Sigmoid colon (tissue), 6 donors: ENCODE measurements at regions not wholly inside any gene's neighbourhood (a gene's known extent, or its start where the extent isn't known, plus 50 kb on each side); places are given as distances from the start of the nearest gene placed in this dataset.

ENCODE experiments used
- DNase-seq: peaks from one replicate; pipeline ENCODE4 v3.0.0-alpha.2; 2019
- H3K27ac ChIP-seq, 4 donors: fragments of 200-600 bp; sonication (generic); one replicate each; pipeline ENCODE4 v1.5.1; 2016 to 2019; ENCODE audit warnings: mild to moderate bottlenecking in 1 of 4
- H3K27me3 ChIP-seq, 3 donors: fragments of 200-600 bp; sonication (generic); one replicate each; pipeline ENCODE4 v1.5.1; 2019; ENCODE audit warnings: mild to moderate bottlenecking in 1 of 3
- H3K36me3 ChIP-seq, 4 donors: fragments of 200-600 bp; sonication (generic); one replicate each; pipeline ENCODE4 v1.5.1; 2016 to 2019
- H3K4me1 ChIP-seq, 4 donors: fragments of 200-600 bp; sonication (generic); one replicate each; pipeline ENCODE4 v1.5.1; 2017 to 2019
- H3K4me3 ChIP-seq, 4 donors: fragments of 200-600 bp; sonication (generic); one replicate each; pipeline ENCODE4 v1.5.1; 2017 to 2019; ENCODE audit warnings: mild to moderate bottlenecking in 2 of 4, moderate library complexity in 1 of 4
- H3K9me3 ChIP-seq, 4 donors: fragments of 200-600 bp in 3 of 4; sonication (generic) in 3 of 4; one replicate each; pipeline versions ENCODE4 v1.5.1 to v1.6.1; 2013 to 2019
- EP300 ChIP-seq, 4 donors: sonication (generic); formaldehyde crosslinking; IDR thresholded peaks; one replicate each; pipeline ENCODE4 v1.6.1; 2017; ENCODE audit warnings: antibody characterized with exemption in 4 of 4
- POLR2A ChIP-seq, 2 donors: fragments of 450-650 bp; IDR thresholded peaks; one replicate each; pipeline ENCODE4 v1.6.1; 2016; ENCODE audit warnings: antibody characterized with exemption in 2 of 2, mild to moderate bottlenecking in 2 of 2, moderate library complexity in 2 of 2
- POLR2AphosphoS5 ChIP-seq, 4 donors: sonication (generic); formaldehyde crosslinking; IDR thresholded peaks; one replicate each; pipeline ENCODE4 v1.6.1; 2017; ENCODE audit warnings: antibody characterized with exemption in 4 of 4
- WGBS, 2 donors: extraction: QIAGEN DNeasy Blood & Tissue Kit; methylation state at CpG; one replicate each; pipeline ENCODE4 v1.1.7; 2013; 5-methylcytosine and 5-hydroxymethylcytosine counted together
- intact Hi-C: fragments of 100-400 bp; cut with DNase I; formaldehyde crosslinking; loops from one replicate; pipeline ENCODE4 v1.15.1; 2023
- TF ChIP-seq, protein P1 (sequence below), 4 experiments: fragments of 450-650 bp in 3 of 4; fragments of 200-600 bp in 1 of 4; IDR thresholded peaks; one replicate each; pipeline ENCODE4 v1.5.1; 2016 to 2019; ENCODE audit warnings: antibody characterized with exemption in 4 of 4, mild to moderate bottlenecking in 3 of 4, moderate library complexity in 2 of 4
- donor health status: healthy with polysubstance abuse.
- donor health status: healthy.

DNA sequence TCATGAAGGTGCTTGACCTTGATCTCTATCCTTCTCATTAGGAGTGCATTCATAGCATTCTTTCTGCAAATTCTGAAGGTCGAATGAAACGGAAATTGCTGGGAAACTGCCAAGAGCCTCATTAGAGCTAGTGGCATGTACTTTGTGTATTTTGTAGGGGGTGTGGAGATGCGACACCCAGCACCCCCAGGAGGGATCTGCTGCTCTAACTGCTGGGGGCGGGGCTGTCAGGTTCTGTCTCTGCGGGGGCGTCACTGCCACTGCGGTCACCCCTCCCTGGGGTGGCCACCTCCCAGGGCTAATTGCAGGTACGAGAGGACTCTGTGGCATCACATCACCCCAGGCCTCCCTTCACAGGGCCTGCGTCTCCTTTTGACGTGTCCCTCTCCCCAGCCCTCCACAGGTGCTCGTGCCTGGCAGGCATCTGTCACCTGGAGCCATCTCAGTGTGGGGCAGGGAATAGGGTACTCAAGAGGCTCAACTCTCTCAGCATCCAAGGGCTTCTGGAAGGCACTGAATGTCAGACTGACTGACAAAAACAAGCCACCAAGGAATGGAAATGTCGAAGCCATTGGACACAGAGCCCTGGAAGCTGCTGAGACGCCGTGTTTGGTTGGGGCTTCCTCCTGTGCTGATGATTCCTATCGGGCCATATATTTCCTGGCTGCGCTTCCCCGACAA lies 151.1 kb downstream of the ACTR3B start:
- no peaks in the 10 kb centered on the region for H3K36me3 ChIP-seq
- 56 to 65% methylated on average over 17 of the region's 17 CpGs for WGBS, 2 donors
- no peaks in the 10 kb centered on the region for H3K4me1 ChIP-seq
- intact Hi-C loops, result no loop called here
- no peak overlapping the region for H3K4me3 ChIP-seq
- DNase-seq, result no peak
- peaks cover 0 to 10% (median 0%) of the 10 kb centered on the region in 3 donors for H3K27me3 ChIP-seq
- no peak overlapping the region for H3K27ac ChIP-seq
- H3K9me3 ChIP-seq, result no peaks in the 10 kb centered on the region
- TF ChIP-seq, protein P1, sequence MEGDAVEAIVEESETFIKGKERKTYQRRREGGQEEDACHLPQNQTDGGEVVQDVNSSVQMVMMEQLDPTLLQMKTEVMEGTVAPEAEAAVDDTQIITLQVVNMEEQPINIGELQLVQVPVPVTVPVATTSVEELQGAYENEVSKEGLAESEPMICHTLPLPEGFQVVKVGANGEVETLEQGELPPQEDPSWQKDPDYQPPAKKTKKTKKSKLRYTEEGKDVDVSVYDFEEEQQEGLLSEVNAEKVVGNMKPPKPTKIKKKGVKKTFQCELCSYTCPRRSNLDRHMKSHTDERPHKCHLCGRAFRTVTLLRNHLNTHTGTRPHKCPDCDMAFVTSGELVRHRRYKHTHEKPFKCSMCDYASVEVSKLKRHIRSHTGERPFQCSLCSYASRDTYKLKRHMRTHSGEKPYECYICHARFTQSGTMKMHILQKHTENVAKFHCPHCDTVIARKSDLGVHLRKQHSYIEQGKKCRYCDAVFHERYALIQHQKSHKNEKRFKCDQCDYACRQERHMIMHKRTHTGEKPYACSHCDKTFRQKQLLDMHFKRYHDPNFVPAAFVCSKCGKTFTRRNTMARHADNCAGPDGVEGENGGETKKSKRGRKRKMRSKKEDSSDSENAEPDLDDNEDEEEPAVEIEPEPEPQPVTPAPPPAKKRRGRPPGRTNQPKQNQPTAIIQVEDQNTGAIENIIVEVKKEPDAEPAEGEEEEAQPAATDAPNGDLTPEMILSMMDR (IDR thresholded peaks at IDR 0.05), result no peak
- TF ChIP-seq POLR2A (IDR thresholded peaks at IDR 0.05) (no peak), POLR2AphosphoS5 (IDR thresholded peaks at IDR 0.05) (no peak), EP300 (IDR thresholded peaks at IDR 0.05) (no peak)

DNA sequence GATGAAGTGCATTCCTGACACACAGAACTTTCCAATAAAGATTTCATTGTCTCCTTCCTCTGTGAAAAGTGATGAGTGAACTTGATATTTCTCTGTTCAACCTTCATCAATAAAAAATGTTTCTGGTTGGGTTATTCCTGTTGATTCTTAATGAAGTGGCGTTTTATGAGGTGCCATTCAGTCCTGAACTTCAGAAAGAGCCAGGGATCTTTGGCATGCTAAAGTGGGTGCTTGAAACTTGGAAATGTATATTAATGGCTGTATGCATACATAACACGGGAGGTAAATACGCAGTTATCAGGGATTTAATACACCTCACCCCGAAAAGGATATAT lies 151.6 kb downstream of the ACTR3B start:
- H3K36me3 ChIP-seq, result no peaks in the 10 kb centered on the region
- whole genome bisulfite sequencing, 2 donors, result 83 to 92% methylated on average over 4 of the region's 4 CpGs
- H3K9me3 ChIP-seq, result no peaks in the 10 kb centered on the region
- DNase-seq, result no peak
- H3K4me1 ChIP-seq, result no peaks in the 10 kb centered on the region
- intact Hi-C loops, result no loop called here
- no peak overlapping the region for H3K4me3 ChIP-seq
- H3K27ac ChIP-seq, result no peak overlapping the region
- TF ChIP-seq, protein P1 (IDR thresholded peaks at IDR 0.05), result no peak
- TF ChIP-seq POLR2AphosphoS5 (IDR thresholded peaks at IDR 0.05) (no peak), POLR2A (IDR thresholded peaks at IDR 0.05) (no peak)
- H3K27me3 ChIP-seq, result peaks cover 0 to 10% (median 0%) of the 10 kb centered on the region in 3 donors

DNA sequence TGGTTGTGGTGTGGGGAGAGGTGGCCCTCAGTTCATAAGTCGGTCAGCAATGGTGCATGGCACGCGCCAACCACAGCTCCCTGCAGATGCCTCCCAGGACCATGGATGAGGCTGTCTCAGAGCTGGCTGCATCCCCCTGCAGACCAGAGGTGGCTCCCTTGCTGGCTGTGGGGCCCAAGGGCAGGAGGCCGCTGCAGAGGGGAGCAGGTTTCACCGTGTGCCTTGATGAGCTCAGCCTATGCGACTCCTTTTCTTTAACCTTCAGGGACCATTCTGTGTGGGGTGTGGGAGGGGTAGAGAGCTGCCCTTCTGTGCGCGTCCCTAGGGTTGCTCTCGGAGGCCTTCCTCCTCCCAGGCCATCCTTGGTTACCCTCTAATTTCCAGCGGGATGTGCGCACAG lies 152.4 kb downstream of the ACTR3B start:
- H3K4me3 ChIP-seq, result no peak overlapping the region
- TF ChIP-seq POLR2A (IDR thresholded peaks at IDR 0.05) (no peak), POLR2AphosphoS5 (IDR thresholded peaks at IDR 0.05) (no peak), EP300 (IDR thresholded peaks at IDR 0.05) (no peak)
- TF ChIP-seq, protein P1 (IDR thresholded peaks at IDR 0.05), result no peak
- H3K27me3 ChIP-seq, result peaks cover 0 to 10% (median 0%) of the 10 kb centered on the region in 3 donors
- no peaks in the 10 kb centered on the region for H3K4me1 ChIP-seq
- no peaks in the 10 kb centered on the region for H3K9me3 ChIP-seq
- no peak overlapping the region for H3K27ac ChIP-seq
- no peaks in the 10 kb centered on the region for H3K36me3 ChIP-seq
- intact Hi-C loops, result no loop called here
- no peak for DNase-seq
- WGBS, 2 donors, result 89 to 93% methylated on average over 11 of the region's 11 CpGs

DNA sequence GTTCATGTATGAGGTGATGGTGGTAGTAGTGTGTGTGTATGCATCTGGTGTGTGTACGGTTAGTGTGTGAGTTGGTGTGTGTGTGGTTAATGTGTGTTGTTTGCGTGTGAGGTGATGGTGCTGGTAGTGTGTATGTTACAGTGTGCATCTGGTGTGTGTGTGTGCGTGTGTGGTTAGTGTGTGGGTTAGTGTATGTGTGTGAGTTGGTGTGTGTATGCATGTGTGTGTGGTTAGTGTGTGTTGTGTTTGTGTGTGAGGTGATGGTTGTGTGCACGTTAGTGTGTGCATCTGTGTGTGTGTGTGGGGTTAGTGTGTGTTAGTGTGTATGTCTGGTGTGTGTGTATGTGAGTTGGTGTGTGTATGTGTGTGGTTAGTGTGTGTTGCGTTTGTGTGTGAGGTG lies 153.0 kb downstream of the ACTR3B start:
- no peaks in the 10 kb centered on the region for H3K9me3 ChIP-seq
- no peak overlapping the region for H3K27ac ChIP-seq
- TF ChIP-seq POLR2AphosphoS5 (IDR thresholded peaks at IDR 0.05) (no peak), EP300 (IDR thresholded peaks at IDR 0.05) (no peak), POLR2A (IDR thresholded peaks at IDR 0.05) (no peak)
- TF ChIP-seq, protein P1 (IDR thresholded peaks at IDR 0.05), result no peak
- no peak for DNase-seq
- intact Hi-C loops, result no loop called here
- 93 to 95% methylated on average over 5 of the region's 5 CpGs for WGBS, 2 donors
- H3K27me3 ChIP-seq, result peaks cover 0 to 10% (median 0%) of the 10 kb centered on the region in 3 donors
- no peaks in the 10 kb centered on the region for H3K4me1 ChIP-seq
- no peaks in the 10 kb centered on the region for H3K36me3 ChIP-seq
- H3K4me3 ChIP-seq, result no peak overlapping the region

DNA sequence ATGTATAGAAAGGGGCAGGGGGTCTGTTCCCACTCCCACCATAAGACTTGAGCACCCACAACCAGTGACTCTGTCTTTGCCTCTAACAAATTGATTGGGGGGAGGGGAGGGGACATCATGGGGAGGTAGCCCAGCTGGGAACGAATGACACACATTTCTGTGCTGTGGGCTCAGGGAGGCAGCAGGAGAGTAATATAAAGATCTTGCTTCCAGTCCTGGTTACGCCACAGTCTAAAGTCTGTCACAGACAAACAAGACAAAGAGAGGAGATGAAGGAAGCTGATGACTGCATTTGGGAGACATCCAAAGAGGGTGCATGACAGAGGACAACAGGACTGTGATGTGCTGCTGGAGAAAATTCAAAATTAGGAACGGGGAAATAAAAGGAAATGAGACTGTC lies 153.9 kb downstream of the ACTR3B start:
- Histone ChIP-seq H3K27ac (no peak overlapping the region), H3K27me3 (peaks cover 0 to 10% (median 0%) of the 10 kb centered on the region in 3 donors), H3K9me3 (no peaks in the 10 kb centered on the region), H3K4me1 (no peaks in the 10 kb centered on the region), H3K4me3 (no peak overlapping the region), H3K36me3 (no peaks in the 10 kb centered on the region)
- TF ChIP-seq, protein P1 (IDR thresholded peaks at IDR 0.05), result no peak
- no peak for TF ChIP-seq EP300 (IDR thresholded peaks at IDR 0.05)
- TF ChIP-seq POLR2AphosphoS5 (IDR thresholded peaks at IDR 0.05), result no peak
- TF ChIP-seq POLR2A (IDR thresholded peaks at IDR 0.05), result no peak
- DNase-seq, result no peak
- WGBS, 2 donors, result 59 to 73% methylated on average over 3 of the region's 3 CpGs
- intact Hi-C loops, result no loop called here
